NCI-H69 (cell line): ENCODE measurements at regions not wholly inside any gene's neighbourhood (a gene's known extent, or its start where the extent isn't known, plus 50 kb on each side); places are given as distances from the start of the nearest gene placed in this dataset.
A peak's percentile ranks its signal among the peaks of the same experiment; 100 is the strongest.

Experiments
- DNase-seq: peaks from one replicate; lab custom pipeline; 2025; lab: John Stamatoyannopoulos, UW

- no peak for DNase-seq
These were observed 181.4 kb upstream of the SMIM23 start for GRCh38 chr5:171604195-171604594.

- DNase-seq = peak; percentile 53
These were observed 179.1 kb upstream of the SMIM23 start for GRCh38 chr5:171606414-171607024.

DNA sequence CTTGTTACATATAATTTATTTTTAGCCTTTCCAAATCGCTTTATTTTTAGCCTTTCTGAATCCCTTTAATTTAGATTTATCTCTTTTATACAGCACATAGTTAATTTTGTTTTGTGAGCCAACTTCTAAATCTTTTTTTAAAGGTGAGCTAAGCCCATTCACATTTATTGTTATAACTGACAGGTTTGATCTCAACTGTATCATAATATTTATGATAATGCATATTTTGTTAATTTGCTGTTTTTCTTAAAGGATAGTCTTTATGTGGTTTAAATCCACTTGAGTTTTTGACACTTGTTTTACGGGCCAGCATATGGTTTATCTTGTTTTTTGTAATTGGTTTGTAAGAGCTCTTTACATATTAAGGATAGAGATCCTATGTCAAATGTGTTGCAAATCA is 177.8 kb upstream of the SMIM23 start:
- DNase-seq = no peak

DNA sequence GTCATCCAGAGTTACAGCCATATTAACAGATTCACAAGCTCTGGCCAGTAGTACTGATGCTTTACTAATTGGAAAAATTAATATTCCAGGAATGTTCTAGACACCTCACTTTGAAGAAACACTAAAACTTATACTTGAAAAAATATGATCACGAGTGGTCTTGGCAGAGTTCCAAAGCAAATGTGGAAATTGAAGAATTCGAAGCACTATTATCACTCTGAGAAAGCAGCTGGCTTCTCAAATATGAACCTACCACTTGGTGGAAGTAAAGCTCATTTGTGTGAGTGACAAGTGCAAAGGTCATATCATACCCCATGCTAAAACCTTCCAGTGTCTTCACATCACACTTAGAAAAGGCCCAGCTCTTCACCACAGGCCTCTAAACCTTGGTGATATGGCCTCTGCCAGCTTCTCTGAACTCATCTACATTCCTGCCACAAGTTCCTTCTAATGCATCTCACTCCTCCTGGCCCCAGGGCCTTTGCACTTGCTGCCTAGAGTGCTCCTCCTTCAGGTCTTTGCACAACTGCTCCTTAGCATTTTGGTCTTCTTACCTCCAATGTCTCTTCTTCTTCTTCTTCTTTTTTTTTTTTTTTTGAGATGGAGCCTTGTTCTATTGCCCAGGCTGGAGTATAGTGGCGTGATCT is 175.7 kb upstream of the SMIM23 start:
- DNase-seq = no peak

DNA sequence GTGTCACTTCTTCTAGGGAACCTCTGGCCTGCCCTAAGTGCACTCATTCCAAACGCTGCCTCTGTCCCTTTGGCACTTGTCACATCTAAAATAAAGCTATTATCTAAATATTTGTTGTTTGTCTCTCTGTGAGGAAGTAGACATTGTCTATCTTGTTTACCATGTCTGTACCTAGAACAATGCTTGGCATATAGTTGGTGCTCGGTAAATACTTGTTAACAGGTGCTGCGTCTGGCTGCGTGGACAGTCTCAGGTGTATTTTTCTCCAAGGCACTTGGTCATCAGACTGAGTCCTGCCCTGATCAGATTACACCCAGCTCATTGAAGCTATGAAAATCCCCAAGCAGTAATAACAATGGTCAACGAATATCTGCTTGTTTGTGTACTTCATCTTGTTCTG is 174.9 kb upstream of the SMIM23 start:
- peak; percentile 28 for DNase-seq

GRCh38 chr5:171612749-171613148 is 172.9 kb upstream of the SMIM23 start:
- DNase-seq = no peak

GRCh38 chr5:171614511-171614910 is 171.1 kb upstream of the SMIM23 start:
- DNase-seq = no peak

DNA sequence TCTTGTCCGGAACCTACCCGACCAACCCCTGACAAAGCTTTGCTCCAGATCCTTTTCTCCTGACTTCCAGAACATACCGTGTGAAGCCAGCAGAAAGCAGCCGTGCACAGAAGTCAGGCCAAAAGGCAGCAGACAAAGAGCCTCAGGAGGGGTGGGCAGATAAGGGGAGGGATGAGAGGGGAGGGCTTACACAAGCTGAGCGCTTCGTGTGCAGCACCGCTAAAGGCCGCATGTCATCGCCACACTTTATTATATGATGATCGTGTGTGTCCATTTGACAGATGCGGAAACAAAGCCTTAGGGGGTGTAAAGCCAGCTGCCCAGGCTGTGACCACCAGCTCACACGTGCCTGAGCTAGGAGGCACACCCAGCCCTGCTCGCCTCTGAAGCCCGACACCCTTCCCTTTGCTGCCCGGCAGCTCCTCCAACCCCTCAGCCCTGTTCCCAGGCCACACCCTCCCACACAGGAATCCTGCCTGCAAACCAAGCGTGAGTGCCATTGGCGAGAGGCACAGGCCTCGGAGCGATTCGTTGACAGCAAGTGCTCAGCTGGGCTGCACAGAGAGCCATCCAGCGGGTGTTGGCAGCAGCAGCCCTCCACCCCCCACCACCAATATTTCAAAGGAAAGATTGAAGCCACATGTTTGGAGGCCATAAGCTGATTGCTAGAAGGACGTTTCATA is 170.5 kb upstream of the SMIM23 start:
- DNase-seq = peak; percentile 69

DNA sequence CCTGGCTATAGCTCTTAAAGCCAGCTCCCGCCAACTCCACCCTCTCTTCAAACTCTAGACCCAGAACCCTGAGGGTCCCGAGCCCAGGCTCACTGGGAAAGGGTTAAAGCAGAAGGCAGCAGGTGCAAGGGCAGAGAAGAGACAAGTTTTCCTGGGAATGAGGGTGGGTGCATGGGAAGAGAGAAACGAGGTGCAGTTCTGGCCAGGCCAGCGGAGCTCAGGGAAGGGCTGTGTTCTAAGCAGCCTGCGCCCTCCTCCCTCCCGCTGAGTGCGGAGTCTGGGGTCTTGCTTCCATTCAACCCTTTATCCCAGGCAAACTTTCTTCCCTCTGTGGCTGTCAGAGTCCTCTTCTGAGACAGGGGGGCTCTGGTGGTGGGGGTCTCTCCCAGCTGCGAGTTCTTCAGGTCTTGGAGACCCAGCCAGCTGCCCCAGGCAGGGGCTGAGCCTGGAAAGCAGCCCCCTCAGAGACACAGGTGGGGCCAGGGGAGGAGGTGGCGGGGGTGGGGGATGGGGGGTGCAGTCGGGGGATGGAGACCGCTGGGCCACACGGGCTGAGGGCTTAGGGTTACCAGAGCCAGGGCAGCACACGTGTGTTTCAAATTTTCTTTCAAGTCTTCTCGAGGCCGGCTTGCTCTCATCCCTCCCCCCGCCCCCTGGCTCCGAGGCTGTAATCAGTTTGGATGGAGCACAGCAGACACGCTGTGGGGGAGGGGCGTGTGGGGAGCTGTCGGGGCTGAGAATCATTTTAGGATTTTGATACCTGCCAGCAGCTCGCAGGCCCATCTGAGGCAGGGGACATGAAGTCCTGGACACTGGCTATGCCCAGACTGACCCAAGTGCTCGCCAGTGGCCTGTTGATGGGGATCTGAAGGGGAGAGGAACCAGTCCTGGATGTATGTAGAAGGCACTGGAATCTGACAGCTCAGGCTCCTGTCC is 169.6 kb upstream of the SMIM23 start:
- DNase-seq = no peak

DNA sequence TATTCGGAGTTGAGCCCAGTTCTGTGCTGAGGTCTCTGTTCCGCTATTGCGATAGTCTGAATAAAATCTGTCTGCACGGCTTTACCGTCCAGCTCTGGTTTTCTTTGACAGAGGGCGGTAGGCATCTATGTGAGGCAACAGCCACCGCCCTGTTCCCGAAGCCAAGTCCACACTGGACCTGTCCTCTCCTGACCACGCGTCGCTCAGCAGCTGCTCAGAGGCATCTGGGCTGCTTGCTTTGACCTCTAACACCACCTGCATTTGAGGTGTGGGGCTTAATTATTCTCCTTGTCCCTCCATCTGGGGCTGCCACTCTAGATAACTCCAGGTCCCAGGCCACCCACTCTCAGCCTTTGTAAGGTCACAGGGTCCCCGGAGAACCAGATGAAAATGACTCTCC is 168.4 kb upstream of the SMIM23 start:
- no peak for DNase-seq

- DNase-seq = peak; percentile 10
These were observed 167.6 kb upstream of the SMIM23 start for GRCh38 chr5:171617817-171618591.

GRCh38 chr5:171619196-171619595 is 166.4 kb upstream of the SMIM23 start:
- DNase-seq = no peak

GRCh38 chr5:171619744-171620143 is 165.9 kb upstream of the SMIM23 start:
- no peak for DNase-seq

- DNase-seq = peak; percentile 64
These were observed 163.6 kb upstream of the SMIM23 start for GRCh38 chr5:171622010-171622409.

GRCh38 chr5:171623107-171623506 is 162.5 kb upstream of the SMIM23 start:
- DNase-seq = no peak

- DNase-seq = no peak
These were observed 162.0 kb upstream of the SMIM23 start for GRCh38 chr5:171623551-171624097.

GRCh38 chr5:171624396-171624795 is 161.2 kb upstream of the SMIM23 start:
- DNase-seq = no peak

- no peak for DNase-seq
These were observed 160.0 kb upstream of the SMIM23 start for GRCh38 chr5:171625646-171626045.

DNA sequence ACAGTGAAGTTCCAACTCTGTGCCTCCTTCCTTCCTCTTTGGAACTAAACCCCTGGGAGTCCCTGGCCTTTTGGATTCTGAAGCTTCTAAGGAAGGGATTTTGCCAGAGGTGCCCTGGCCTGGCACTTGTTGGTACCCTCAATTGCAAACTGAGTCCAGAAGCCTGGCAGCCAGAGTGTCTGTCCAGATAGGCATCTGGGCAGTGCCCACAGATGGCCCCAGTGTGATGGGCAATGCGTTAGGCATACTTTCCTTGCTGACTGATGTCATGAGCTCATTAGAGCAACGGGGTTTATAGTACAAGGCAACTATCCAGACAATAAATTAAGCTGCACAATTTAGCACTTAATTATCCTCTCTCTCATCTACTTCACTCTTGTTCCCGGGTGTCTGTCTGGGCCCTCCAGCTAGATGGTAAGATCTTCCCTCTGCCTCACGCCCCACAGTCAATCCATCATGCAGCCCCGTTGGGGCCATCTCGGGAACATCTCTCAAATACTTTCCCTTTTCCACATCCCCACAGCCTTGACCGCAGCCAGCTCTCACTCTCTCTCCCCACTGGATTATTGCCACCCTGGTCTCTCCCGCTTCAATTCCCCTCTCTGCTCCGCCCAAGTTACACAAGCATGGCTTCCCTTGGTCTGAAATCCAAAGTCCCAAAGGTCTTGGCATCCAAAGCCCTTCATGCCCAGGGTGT is 157.5 kb upstream of the SMIM23 start:
- DNase-seq = no peak

- no peak for DNase-seq
These were observed 157.0 kb upstream of the SMIM23 start for GRCh38 chr5:171628633-171628974.

GRCh38 chr5:171629221-171629620 is 156.4 kb upstream of the SMIM23 start:
- no peak for DNase-seq
